CD14-positive monocyte (primary cell): ENCODE measurements at regions not wholly inside any gene's neighbourhood (a gene's known extent, or its start where the extent isn't known, plus 50 kb on each side); places are given as distances from the start of the nearest gene placed in this dataset.

Experiments
- DNase-seq, 3 donors: peaks; one replicate each; pipeline ENCODE4 v3.0.0-alpha.2; 2011 to 2022
- H2AFZ ChIP-seq: 2 replicates; pipeline ENCODE4 v1.6.0; 2012; ENCODE audit warnings: mild to moderate bottlenecking, low read depth, low read length, inconsistent platforms; ENCODE audit not compliant: insufficient read depth, poor library complexity, severe bottlenecking
- H3K27ac ChIP-seq, 2 donors: 1 replicate in 1 of 2; 2 replicates in 1 of 2; pipeline ENCODE4 v1.5.1; 2012 to 2013; ENCODE audit warnings: low read length in 2 of 2, control low read depth in 1 of 2, inconsistent platforms in 1 of 2, low read depth in 1 of 2, mild to moderate bottlenecking in 1 of 2
- H3K27me3 ChIP-seq, 2 donors: one replicate each; pipeline versions ENCODE4 v1.6.0 to v1.6.1; 2011 to 2013; ENCODE audit warnings: low read length in 2 of 2; ENCODE audit not compliant: control insufficient read depth in 2 of 2, insufficient read depth in 2 of 2
- H3K36me3 ChIP-seq, 2 donors: replicated peaks in 1 of 2; 1 replicate in 1 of 2; 2 replicates in 1 of 2; pipeline versions ENCODE4 v1.5.1 to v1.6.1; 2012 to 2013; ENCODE audit warnings: low read length in 2 of 2, control low read depth in 1 of 2, inconsistent platforms in 1 of 2, mild to moderate bottlenecking in 1 of 2; ENCODE audit not compliant: insufficient read depth in 2 of 2, control insufficient read depth in 1 of 2
- H3K4me1 ChIP-seq, 2 donors: 1 replicate in 1 of 2; 2 replicates in 1 of 2; pipeline versions ENCODE4 v1.5.1 to v1.6.1; 2012 to 2013; ENCODE audit warnings: low read length in 2 of 2, control low read depth in 1 of 2, inconsistent platforms in 1 of 2, mild to moderate bottlenecking in 1 of 2, moderate library complexity in 1 of 2; ENCODE audit not compliant: insufficient read depth in 2 of 2, control insufficient read depth in 1 of 2
- H3K4me2 ChIP-seq: replicated peaks from 2 replicates; pipeline ENCODE3; 2012; ENCODE audit warnings: low read length, moderate library complexity, mild to moderate bottlenecking; ENCODE audit not compliant: poor library complexity, severe bottlenecking; ENCODE audit errors: extremely low read depth
- H3K4me3 ChIP-seq, 3 experiments: fragments of 200-600 bp in 1 of 3; sonication (generic) in 1 of 3; replicated peaks in 1 of 3; 1 replicate in 2 of 3; 2 replicates in 1 of 3; pipeline ENCODE4 v1.5.1; 2011 to 2013; ENCODE audit warnings: low read length in 3 of 3, mild to moderate bottlenecking in 3 of 3, control low read depth in 2 of 3, low read depth in 2 of 3, inconsistent platforms in 1 of 3, moderate library complexity in 1 of 3
- H3K79me2 ChIP-seq: 2 replicates; pipeline ENCODE4 v1.6.0; 2012; ENCODE audit warnings: mild to moderate bottlenecking, control low read depth, inconsistent platforms, low read length, moderate library complexity; ENCODE audit not compliant: insufficient read depth
- H3K9ac ChIP-seq: 2 replicates; pipeline ENCODE4 v1.6.0; 2017; ENCODE audit warnings: low read length, mild to moderate bottlenecking; ENCODE audit not compliant: insufficient read depth, poor library complexity, severe bottlenecking
- H3K9me3 ChIP-seq, 2 donors: replicated peaks in 1 of 2; 1 replicate in 1 of 2; 2 replicates in 1 of 2; pipeline versions ENCODE4 v1.5.1 to v1.6.1; 2012 to 2013; ENCODE audit warnings: low read length in 2 of 2, control low read depth in 1 of 2; ENCODE audit not compliant: control insufficient read depth in 1 of 2, insufficient read depth in 1 of 2
- H4K20me1 ChIP-seq: 2 replicates; pipeline ENCODE4 v1.6.0; 2012; ENCODE audit warnings: mild to moderate bottlenecking, low read length, control low read depth, moderate library complexity; ENCODE audit not compliant: insufficient read depth
- H3K27ac Mint-ChIP-seq, 7 donors: one replicate each; pipeline ENCODE4 v1.8.0; 2020; ENCODE audit warnings: mild to moderate bottlenecking in 7 of 7, mixed read lengths in 7 of 7, moderate library complexity in 6 of 7, inconsistent platforms in 2 of 7
- H3K27me3 Mint-ChIP-seq, 3 donors: one replicate each; pipeline ENCODE4 v1.8.0; 2021 to 2022; ENCODE audit warnings: low read depth in 3 of 3, mild to moderate bottlenecking in 3 of 3, mixed read lengths in 3 of 3, moderate library complexity in 3 of 3, inconsistent platforms in 1 of 3
- H3K36me3 Mint-ChIP-seq, 2 donors: one replicate each; pipeline ENCODE4 v1.8.0; 2020; ENCODE audit warnings: mixed read lengths in 2 of 2, inconsistent platforms in 1 of 2, mild to moderate bottlenecking in 1 of 2
- H3K4me1 Mint-ChIP-seq: one replicate; pipeline ENCODE4 v1.8.0; 2020; ENCODE audit warnings: mild to moderate bottlenecking, mixed read lengths
- H3K4me3 Mint-ChIP-seq, 2 donors: one replicate each; pipeline ENCODE4 v1.8.0; 2020; ENCODE audit warnings: mild to moderate bottlenecking in 2 of 2, mixed read lengths in 2 of 2, moderate library complexity in 1 of 2
- H3K9me3 Mint-ChIP-seq, 7 donors: one replicate each; pipeline ENCODE4 v1.8.0; 2020 to 2022; ENCODE audit warnings: mixed read lengths in 7 of 7, mild to moderate bottlenecking in 6 of 7, moderate library complexity in 6 of 7, inconsistent platforms in 2 of 7
- CTCF ChIP-seq: fragments of 200-600 bp; IDR thresholded peaks from one replicate; pipeline ENCODE4 v1.8.0; 2022; ENCODE audit warnings: antibody characterized with exemption, mild to moderate bottlenecking
- WGBS: methylation state at CpG from one replicate; pipeline ENCODE4 v1.1.5; 2013; ENCODE audit warnings: missing lambda C conversion rate; ENCODE audit not compliant: insufficient coverage; 5-methylcytosine and 5-hydroxymethylcytosine counted together
- intact Hi-C, 2 donors: fragments of 100-400 bp; cut with micrococcal nuclease; formaldehyde crosslinking; loops; one replicate each; pipeline versions ENCODE4 v1.15.0 to v1.15.1; 2023

GRCh38 chr13:33531484-33531883 lies 245.9 kb upstream of the STARD13 start:
- intact Hi-C loops, result no loop called here
- Mint-ChIP-seq H3K27ac (no peak overlapping the region), H3K27me3 (no peaks in the 10 kb centered on the region), H3K36me3 (peaks cover 0 to 2% of the 10 kb centered on the region in 2 donors), H3K9me3 (peaks cover 0 to 6% (median 3%) of the 10 kb centered on the region in 7 donors), H3K4me3 (no peak overlapping the region), H3K4me1 (peaks cover 20% of the 10 kb centered on the region)
- H3K27me3 ChIP-seq, result no peaks in the 10 kb centered on the region
- no peak overlapping the region for H2AFZ ChIP-seq
- peaks cover 12 to 13% of the 10 kb centered on the region in 2 donors for H3K4me1 ChIP-seq
- no peaks in the 10 kb centered on the region for H4K20me1 ChIP-seq
- no peak overlapping the region for H3K27ac ChIP-seq
- no peaks in the 10 kb centered on the region for H3K9me3 ChIP-seq
- H3K36me3 ChIP-seq, result no peaks in the 10 kb centered on the region
- no peak for DNase-seq
- H3K9ac ChIP-seq, result no peak overlapping the region
- H3K4me2 ChIP-seq, result no peak overlapping the region
- TF ChIP-seq CTCF, result no peak
- H3K4me3 ChIP-seq, result no peak overlapping the region
- H3K79me2 ChIP-seq, result no peaks in the 10 kb centered on the region

GRCh38 chr13:33535061-33535460 lies 249.5 kb upstream of the STARD13 start:
- peak overlapping the region in 3 of 7 donors; percentile 13 to 79 (median 35) for H3K27ac Mint-ChIP-seq
- WGBS, result 100% methylated on average over 1 of the region's 4 CpGs
- H3K4me1 Mint-ChIP-seq, result peaks cover 10% of the 10 kb centered on the region
- H3K9me3 ChIP-seq, result no peaks in the 10 kb centered on the region
- H3K4me3 ChIP-seq, result no peak overlapping the region
- H3K4me2 ChIP-seq, result no peak overlapping the region
- H3K36me3 Mint-ChIP-seq, result peaks cover 2 to 3% of the 10 kb centered on the region in 2 donors
- H3K4me1 ChIP-seq, result peaks cover 2 to 4% of the 10 kb centered on the region in 2 donors
- H3K27ac ChIP-seq, result no peak overlapping the region
- H3K27me3 Mint-ChIP-seq, result no peaks in the 10 kb centered on the region
- no peaks in the 10 kb centered on the region for H3K36me3 ChIP-seq
- peaks cover 3% of the 10 kb centered on the region for H3K79me2 ChIP-seq
- peaks cover 0 to 6% (median 3%) of the 10 kb centered on the region in 7 donors for H3K9me3 Mint-ChIP-seq
- no peak overlapping the region for H3K9ac ChIP-seq
- H3K4me3 Mint-ChIP-seq, result peak overlapping the region; percentile 51 to 55
- no peak for TF ChIP-seq CTCF
- intact Hi-C loops, result no loop called here
- no peak overlapping the region for H2AFZ ChIP-seq
- no peaks in the 10 kb centered on the region for H3K27me3 ChIP-seq
- no peaks in the 10 kb centered on the region for H4K20me1 ChIP-seq
- DNase-seq, result no peak
